ENCODE measurements at regions not wholly inside any gene's neighbourhood (a gene's known extent, or its start where the extent isn't known, plus 50 kb on each side); places are given as distances from the start of the nearest gene placed in this dataset.

GRCh38 chr1:34697818-34698217, 57.0 kb upstream of the GJB5 start:
- Histone ChIP-seq H3K36me3 (no peaks in the 10 kb centered on the region), H3K4me1 (no peaks in the 10 kb centered on the region), H3K4me3 (no peak overlapping the region), H3K9me3 (no peaks in the 10 kb centered on the region), H3K27ac (no peak overlapping the region), H3K9ac (ENCODE audit: low read depth in 2 of 2, low read length in 2 of 2) (no peak overlapping the region), H3K27me3 (no peaks in the 10 kb centered on the region)
- no peak for DNase-seq
- intact Hi-C loops (cut with DNase I): no loop called here
- TF ChIP-seq CTCF (IDR thresholded peaks at IDR 0.05): no peak

- H3K4me3 ChIP-seq: no peak overlapping the region
- H3K27me3 ChIP-seq: no peaks in the 10 kb centered on the region
- H3K4me1 ChIP-seq: no peaks in the 10 kb centered on the region
- no peaks in the 10 kb centered on the region for H3K9me3 ChIP-seq
- no peak for DNase-seq
- no peak overlapping the region for H3K9ac ChIP-seq (ENCODE audit: low read depth in 2 of 2, low read length in 2 of 2)
- H3K36me3 ChIP-seq: no peaks in the 10 kb centered on the region
- H3K27ac ChIP-seq: no peak overlapping the region
- intact Hi-C loops (cut with DNase I): no loop called here
- no peak for TF ChIP-seq CTCF (IDR thresholded peaks at IDR 0.05)
Measured at GRCh38 chr1:34701326-34702060, 53.4 kb upstream of the GJB5 start.

Small RNAs in the stretch of these regions (microRNA-seq; reads per million reads assigned to microRNA genes)
- 16.0 reads per million, percentile 25 among the genes with 10 or more reads in this experiment for gene MIR552
